ENCODE measurements at regions not wholly inside any gene's neighbourhood (a gene's known extent, or its start where the extent isn't known, plus 50 kb on each side); places are given as distances from the start of the nearest gene placed in this dataset.

- no peaks in the 10 kb centered on the region for H3K4me1 ChIP-seq (ENCODE audit: control insufficient read depth in 1 of 2, insufficient read depth in 2 of 2, low read length in 2 of 2)
- BruUV-seq (replicated peaks), result no TSS peak
- no peak overlapping the region for H2AFZ ChIP-seq (ENCODE audit: low read depth, low read length, poor library complexity, severe bottlenecking)
- ATAC-seq (no peak), DNase-seq (ENCODE audit: low read depth, low spot score) (no peak)
- H3K4me3 ChIP-seq (replicated peaks in 1 of 2; ENCODE audit: low read depth in 1 of 2, low read length in 2 of 2), result no peak overlapping the region
- H3K9ac ChIP-seq (ENCODE audit: low read length), result no peak overlapping the region
- ChIA-PET POLR2A (no interaction called here), RAD21 (ENCODE audit: low non-redundant PET in 1 of 2, low total read pairs in 2 of 2, uncharacterized antibody in 2 of 2, unreplicated experiment in 2 of 2) (no interaction called here), CTCF (no interaction called here)
- no peaks in the 10 kb centered on the region for H3K27me3 ChIP-seq (ENCODE audit: insufficient read depth, low read length)
- no peaks in the 10 kb centered on the region for H3K36me3 ChIP-seq (ENCODE audit: control insufficient read depth in 1 of 2, insufficient read depth in 2 of 2, low read length in 2 of 2)
- H3K9me3 ChIP-seq (ENCODE audit: control insufficient read depth in 1 of 2, insufficient read depth in 1 of 2, low read depth in 1 of 2, low read length in 2 of 2), result peaks cover 9 to 21% of the 10 kb centered on the region in 2 experiments; a peak in 2 of 4 replicates
- intact Hi-C loops (cut with micrococcal nuclease), result no loop called here
- H3K9me2 ChIP-seq (ENCODE audit: insufficient read depth), result no peaks in the 10 kb centered on the region
- no peak overlapping the region for H3K27ac ChIP-seq (ENCODE audit: low read depth, low read length)
- no peaks in the 10 kb centered on the region for H4K20me1 ChIP-seq (ENCODE audit: insufficient read depth)
- TF ChIP-seq ZFX (IDR thresholded peaks at IDR 0.05) (no peak), EZH2 (IDR thresholded peaks at IDR 0.05) (no peak), EGR1 (IDR thresholded peaks at IDR 0.05; ENCODE audit: low read depth) (no peak), ZNF274 (IDR thresholded peaks at IDR 0.05; ENCODE audit: low read depth, low read length) (no peak), TCF7L2 (IDR thresholded peaks at IDR 0.05; ENCODE audit: borderline replicate concordance, extremely low read depth, insufficient read depth, insufficient read length) (no peak)
- H3K79me2 ChIP-seq (ENCODE audit: insufficient read depth, low read length), result no peaks in the 10 kb centered on the region
- H3K4me2 ChIP-seq (ENCODE audit: low read length), result no peak overlapping the region
These were observed 332.3 kb downstream of the CDH7 start for GRCh38 chr18:66083078-66083477.

GRCh38 chr18:66078925-66079800 is 328.4 kb downstream of the CDH7 start:
- DNase-seq (ENCODE audit: low read depth, low spot score), result no peak
- ChIA-PET RAD21 (ENCODE audit: low non-redundant PET in 1 of 2, low total read pairs in 2 of 2, uncharacterized antibody in 2 of 2, unreplicated experiment in 2 of 2) (no interaction called here), POLR2A (no interaction called here), CTCF (no interaction called here)
- intact Hi-C loops (cut with micrococcal nuclease), result no loop called here
- Histone ChIP-seq H3K4me3 (replicated peaks in 1 of 2; ENCODE audit: low read depth in 1 of 2, low read length in 2 of 2) (no peak overlapping the region), H3K4me2 (ENCODE audit: low read length) (no peak overlapping the region), H2AFZ (ENCODE audit: low read depth, low read length, poor library complexity, severe bottlenecking) (no peak overlapping the region), H4K20me1 (ENCODE audit: insufficient read depth) (no peaks in the 10 kb centered on the region), H3K9ac (ENCODE audit: low read length) (no peak overlapping the region), H3K36me3 (ENCODE audit: control insufficient read depth in 1 of 2, insufficient read depth in 2 of 2, low read length in 2 of 2) (no peaks in the 10 kb centered on the region), H3K4me1 (ENCODE audit: control insufficient read depth in 1 of 2, insufficient read depth in 2 of 2, low read length in 2 of 2) (no peaks in the 10 kb centered on the region), H3K27me3 (ENCODE audit: insufficient read depth, low read length) (no peaks in the 10 kb centered on the region), H3K79me2 (ENCODE audit: insufficient read depth, low read length) (no peaks in the 10 kb centered on the region), H3K9me3 (ENCODE audit: control insufficient read depth in 1 of 2, insufficient read depth in 1 of 2, low read depth in 1 of 2, low read length in 2 of 2) (peaks cover 10% of the 10 kb centered on the region in 2 experiments; a peak in 2 of 4 replicates), H3K27ac (ENCODE audit: low read depth, low read length) (no peak overlapping the region), H3K9me2 (ENCODE audit: insufficient read depth) (no peaks in the 10 kb centered on the region)
- no TSS peak for BruUV-seq (replicated peaks)
- no peak for ATAC-seq
- no peak for TF ChIP-seq SRF (IDR thresholded peaks at IDR 0.05; ENCODE audit: low read depth)
- TF ChIP-seq REST (IDR thresholded peaks at IDR 0.05; ENCODE audit: low read depth), result no peak
- TF ChIP-seq ZFX (IDR thresholded peaks at IDR 0.05), result no peak
- no peak for TF ChIP-seq RAD21 (IDR thresholded peaks at IDR 0.05; ENCODE audit: low read depth)
- TF ChIP-seq JUND (IDR thresholded peaks at IDR 0.05), result no peak
- no peak for TF ChIP-seq MAX (IDR thresholded peaks at IDR 0.05)
- no peak for TF ChIP-seq SP1 (IDR thresholded peaks at IDR 0.05; ENCODE audit: low read depth)
- no peak for TF ChIP-seq FOSL1 (IDR thresholded peaks at IDR 0.05; ENCODE audit: low read depth)
- no peak for TF ChIP-seq CEBPB (IDR thresholded peaks at IDR 0.05; ENCODE audit: low read depth)
- TF ChIP-seq POLR2AphosphoS5 (IDR thresholded peaks at IDR 0.05; ENCODE audit: low read depth, low read length), result no peak
- no peak for TF ChIP-seq YY1 (IDR thresholded peaks at IDR 0.05; ENCODE audit: extremely low read depth, insufficient replicate concordance, low read depth, low read length)

Measured in HCT116 (cell line).